ENCODE measurements at regions not wholly inside any gene's neighbourhood (a gene's known extent, or its start where the extent isn't known, plus 50 kb on each side); places are given as distances from the start of the nearest gene placed in this dataset. TPM values are rescaled to one million over a fixed set of nuclear protein-coding genes. Genes with fewer than 3 reads are reported as not detected.
A peak's percentile ranks its signal among the peaks of the same experiment; 100 is the strongest.

- peak; percentile 14 for DNase-seq (ENCODE audit: low read depth)
- ChIA-PET CTCF (interaction anchor here (0.7 to 5.4 kb wide), 19 partner anchors 8 to 562 kb away, joined by 3 to 22 read pairs (median 3); no protein-coding TSS in a partner anchor), POLR2A (no interaction called here)
- H3K4me3 ChIP-seq (ENCODE audit: low read depth, low read length): peak overlapping the region; percentile 23; the same call in 1 of the 2 replicates
- peak; percentile 93 for TF ChIP-seq CTCF (IDR thresholded peaks at IDR 0.05; ENCODE audit: insufficient read depth, low read depth, low read length)
- no peaks in the 10 kb centered on the region for H3K36me3 ChIP-seq (ENCODE audit: control insufficient read depth, insufficient read depth, low read length)
- H3K27me3 ChIP-seq (ENCODE audit: control insufficient read depth, insufficient read depth, low read length): peaks cover 12% of the 10 kb centered on the region
Measured at GRCh38 chr11:45339729-45340519, 53.8 kb upstream of the SYT13 start.

GRCh38 chr11:45337583-45338360, 51.6 kb upstream of the SYT13 start:
- no peak overlapping the region for H3K4me3 ChIP-seq (ENCODE audit: low read depth, low read length)
- ChIA-PET CTCF (interaction anchor here (1.0 to 5.4 kb wide), 5 partner anchors 12 to 434 kb away, joined by 3 to 22 read pairs (median 4); no protein-coding TSS in a partner anchor), POLR2A (no interaction called here)
- peaks cover 10% of the 10 kb centered on the region for H3K27me3 ChIP-seq (ENCODE audit: control insufficient read depth, insufficient read depth, low read length)
- no peaks in the 10 kb centered on the region for H3K36me3 ChIP-seq (ENCODE audit: control insufficient read depth, insufficient read depth, low read length)
- no peak for DNase-seq (ENCODE audit: low read depth)
- TF ChIP-seq CTCF (IDR thresholded peaks at IDR 0.05; ENCODE audit: insufficient read depth, low read depth, low read length): no peak

- no peak overlapping the region for H3K4me3 ChIP-seq (ENCODE audit: low read depth, low read length)
- ChIA-PET POLR2A (interaction anchor here (0.6 kb wide), 1 partner anchor 303 kb away, joined by 18 read pairs; no protein-coding TSS in a partner anchor), CTCF (interaction anchor here (2.4 kb wide), 1 partner anchor 435 kb away, joined by 9 read pairs; no protein-coding TSS in a partner anchor)
- no peaks in the 10 kb centered on the region for H3K36me3 ChIP-seq (ENCODE audit: control insufficient read depth, insufficient read depth, low read length)
- peaks cover 10% of the 10 kb centered on the region for H3K27me3 ChIP-seq (ENCODE audit: control insufficient read depth, insufficient read depth, low read length)
- TF ChIP-seq CTCF (IDR thresholded peaks at IDR 0.05; ENCODE audit: insufficient read depth, low read depth, low read length): no peak
- DNase-seq (ENCODE audit: low read depth): no peak
Measured at GRCh38 chr11:45336136-45336535, 50.0 kb upstream of the SYT13 start.

Small RNA genes in the stretch of these regions (small RNA-seq; reads per million reads assigned to genes)
- gene AC103855.4 (ENCODE audit: insufficient read length, low read depth, low replicate concordance): not detected

Data from BJ (cell line).